ENCODE measurements at regions not wholly inside any gene's neighbourhood (a gene's known extent, or its start where the extent isn't known, plus 50 kb on each side); places are given as distances from the start of the nearest gene placed in this dataset.
"Not testable (repeated sequence)": the region's sequence is repeated elsewhere in the genome, so short reads cannot be mapped to it uniquely, and the experiment has no call there.

DNA sequence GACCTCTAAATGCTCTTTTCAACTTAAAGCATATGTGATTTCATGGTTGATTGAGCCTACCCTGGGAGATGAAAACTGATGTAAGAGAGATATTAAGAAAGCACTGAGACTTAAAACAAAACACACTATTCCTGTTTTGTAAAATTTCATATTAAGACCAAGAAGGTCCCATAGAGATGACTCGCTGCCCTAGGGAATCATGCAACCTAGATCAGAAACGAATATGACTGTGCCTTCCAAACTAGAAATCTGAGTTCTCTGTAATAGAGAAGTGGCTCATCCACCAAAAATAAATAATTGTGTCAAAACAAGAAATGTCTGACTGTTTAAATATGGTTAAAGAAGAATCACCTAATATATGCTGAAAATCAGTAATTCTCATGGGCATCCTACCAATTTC, 776.8 kb upstream of the SOX11 start:
- Histone ChIP-seq H3K79me2 (ENCODE audit: insufficient read depth, low read length) (no peaks in the 10 kb centered on the region), H3K4me2 (ENCODE audit: low read depth, low read length, poor library complexity, severe bottlenecking) (no peak overlapping the region), H4K20me1 (ENCODE audit: insufficient read depth, low read length, poor library complexity, severe bottlenecking) (no peaks in the 10 kb centered on the region), H3K36me3 (ENCODE audit: insufficient read depth, low read length) (no peaks in the 10 kb centered on the region), H3K4me3 (ENCODE audit: low read length, poor library complexity, severe bottlenecking) (no peak overlapping the region), H3K9me3 (ENCODE audit: insufficient read depth, low read depth, low read length) (no peaks in the 10 kb centered on the region), H3K4me1 (ENCODE audit: insufficient read depth, low read length, poor library complexity, severe bottlenecking) (no peaks in the 10 kb centered on the region), H2AFZ (ENCODE audit: low read length) (no peak overlapping the region), H3F3A (ENCODE audit: low read depth) (no peaks in the 10 kb centered on the region), H3K27me3 (ENCODE audit: insufficient read depth, low read length, poor library complexity, severe bottlenecking) (no peaks in the 10 kb centered on the region), H3K9me2 (replicated peaks; ENCODE audit: low read depth, low read length) (no peaks in the 10 kb centered on the region), H3K9ac (ENCODE audit: low read depth, low read length, poor library complexity, severe bottlenecking) (no peak overlapping the region)
- no peak for TF ChIP-seq EZH2phosphoT487 (IDR thresholded peaks at IDR 0.05; ENCODE audit: borderline replicate concordance)

GRCh38 chr2:4916094-4916493, 776.1 kb upstream of the SOX11 start:
- Histone ChIP-seq H3K9me2 (replicated peaks; ENCODE audit: low read depth, low read length) (no peaks in the 10 kb centered on the region), H3K4me1 (ENCODE audit: insufficient read depth, low read length, poor library complexity, severe bottlenecking) (no peaks in the 10 kb centered on the region), H3K9ac (ENCODE audit: low read depth, low read length, poor library complexity, severe bottlenecking) (no peak overlapping the region), H3K36me3 (ENCODE audit: insufficient read depth, low read length) (no peaks in the 10 kb centered on the region), H3K79me2 (ENCODE audit: insufficient read depth, low read length) (no peaks in the 10 kb centered on the region), H3K9me3 (ENCODE audit: insufficient read depth, low read depth, low read length) (no peaks in the 10 kb centered on the region), H4K20me1 (ENCODE audit: insufficient read depth, low read length, poor library complexity, severe bottlenecking) (no peaks in the 10 kb centered on the region), H3K4me2 (ENCODE audit: low read depth, low read length, poor library complexity, severe bottlenecking) (no peak overlapping the region), H3F3A (ENCODE audit: low read depth) (no peaks in the 10 kb centered on the region), H3K4me3 (ENCODE audit: low read length, poor library complexity, severe bottlenecking) (no peak overlapping the region), H2AFZ (ENCODE audit: low read length) (no peak overlapping the region), H3K27me3 (ENCODE audit: insufficient read depth, low read length, poor library complexity, severe bottlenecking) (no peaks in the 10 kb centered on the region)
- TF ChIP-seq, protein P1, sequence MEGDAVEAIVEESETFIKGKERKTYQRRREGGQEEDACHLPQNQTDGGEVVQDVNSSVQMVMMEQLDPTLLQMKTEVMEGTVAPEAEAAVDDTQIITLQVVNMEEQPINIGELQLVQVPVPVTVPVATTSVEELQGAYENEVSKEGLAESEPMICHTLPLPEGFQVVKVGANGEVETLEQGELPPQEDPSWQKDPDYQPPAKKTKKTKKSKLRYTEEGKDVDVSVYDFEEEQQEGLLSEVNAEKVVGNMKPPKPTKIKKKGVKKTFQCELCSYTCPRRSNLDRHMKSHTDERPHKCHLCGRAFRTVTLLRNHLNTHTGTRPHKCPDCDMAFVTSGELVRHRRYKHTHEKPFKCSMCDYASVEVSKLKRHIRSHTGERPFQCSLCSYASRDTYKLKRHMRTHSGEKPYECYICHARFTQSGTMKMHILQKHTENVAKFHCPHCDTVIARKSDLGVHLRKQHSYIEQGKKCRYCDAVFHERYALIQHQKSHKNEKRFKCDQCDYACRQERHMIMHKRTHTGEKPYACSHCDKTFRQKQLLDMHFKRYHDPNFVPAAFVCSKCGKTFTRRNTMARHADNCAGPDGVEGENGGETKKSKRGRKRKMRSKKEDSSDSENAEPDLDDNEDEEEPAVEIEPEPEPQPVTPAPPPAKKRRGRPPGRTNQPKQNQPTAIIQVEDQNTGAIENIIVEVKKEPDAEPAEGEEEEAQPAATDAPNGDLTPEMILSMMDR (conservative IDR thresholded peaks at IDR 0.05; ENCODE audit: low read length) = no peak
- TF ChIP-seq EZH2phosphoT487 (IDR thresholded peaks at IDR 0.05; ENCODE audit: borderline replicate concordance) = no peak

DNA sequence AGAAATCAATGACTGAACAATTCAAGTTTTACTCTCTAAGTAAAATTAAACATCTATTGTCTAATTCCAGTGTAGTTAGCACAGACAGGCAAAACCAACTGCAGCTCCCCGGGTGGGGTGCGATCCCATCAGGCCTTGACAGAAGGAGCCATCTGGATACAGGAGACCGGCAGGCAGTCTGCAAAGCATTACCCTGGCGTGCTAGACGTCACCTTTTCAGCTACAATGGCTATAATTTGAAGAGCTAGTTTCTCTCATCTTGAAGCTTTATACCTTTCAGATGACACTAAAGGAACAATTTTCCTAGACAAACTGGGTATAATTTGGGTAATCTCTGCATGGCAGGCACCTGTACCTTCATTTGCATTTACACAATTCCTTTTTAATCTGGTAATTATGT, 761.5 kb upstream of the SOX11 start:
- Histone ChIP-seq H3F3A (ENCODE audit: low read depth) (no peaks in the 10 kb centered on the region), H3K36me3 (ENCODE audit: insufficient read depth, low read length) (no peaks in the 10 kb centered on the region), H3K79me2 (ENCODE audit: insufficient read depth, low read length) (no peaks in the 10 kb centered on the region), H4K20me1 (ENCODE audit: insufficient read depth, low read length, poor library complexity, severe bottlenecking) (no peaks in the 10 kb centered on the region), H2AFZ (ENCODE audit: low read length) (no peak overlapping the region), H3K4me3 (ENCODE audit: low read length, poor library complexity, severe bottlenecking) (no peak overlapping the region), H3K4me2 (ENCODE audit: low read depth, low read length, poor library complexity, severe bottlenecking) (no peak overlapping the region), H3K4me1 (ENCODE audit: insufficient read depth, low read length, poor library complexity, severe bottlenecking) (no peaks in the 10 kb centered on the region), H3K27me3 (ENCODE audit: insufficient read depth, low read length, poor library complexity, severe bottlenecking) (no peaks in the 10 kb centered on the region), H3K9me3 (ENCODE audit: insufficient read depth, low read depth, low read length) (no peaks in the 10 kb centered on the region), H3K9ac (ENCODE audit: low read depth, low read length, poor library complexity, severe bottlenecking) (no peak overlapping the region), H3K9me2 (replicated peaks; ENCODE audit: low read depth, low read length) (no peaks in the 10 kb centered on the region)
- no peak for TF ChIP-seq EZH2phosphoT487 (IDR thresholded peaks at IDR 0.05; ENCODE audit: borderline replicate concordance)
- TF ChIP-seq, protein P1 (conservative IDR thresholded peaks at IDR 0.05; ENCODE audit: low read length) = no peak

GRCh38 chr2:4931721-4932365, 760.3 kb upstream of the SOX11 start:
- H3K4me2 ChIP-seq (ENCODE audit: low read depth, low read length, poor library complexity, severe bottlenecking) = no peak overlapping the region
- no peaks in the 10 kb centered on the region for H3K27me3 ChIP-seq (ENCODE audit: insufficient read depth, low read length, poor library complexity, severe bottlenecking)
- no peaks in the 10 kb centered on the region for H4K20me1 ChIP-seq (ENCODE audit: insufficient read depth, low read length, poor library complexity, severe bottlenecking)
- H3K4me3 ChIP-seq (ENCODE audit: low read length, poor library complexity, severe bottlenecking) = no peak overlapping the region
- no peaks in the 10 kb centered on the region for H3K9me2 ChIP-seq (replicated peaks; ENCODE audit: low read depth, low read length)
- no peak overlapping the region for H3K9ac ChIP-seq (ENCODE audit: low read depth, low read length, poor library complexity, severe bottlenecking)
- TF ChIP-seq EZH2phosphoT487 (IDR thresholded peaks at IDR 0.05; ENCODE audit: borderline replicate concordance) = no peak
- TF ChIP-seq, protein P1 (conservative IDR thresholded peaks at IDR 0.05; ENCODE audit: low read length) = no peak
- H3K36me3 ChIP-seq (ENCODE audit: insufficient read depth, low read length) = no peaks in the 10 kb centered on the region
- no peaks in the 10 kb centered on the region for H3K79me2 ChIP-seq (ENCODE audit: insufficient read depth, low read length)
- no peaks in the 10 kb centered on the region for H3K4me1 ChIP-seq (ENCODE audit: insufficient read depth, low read length, poor library complexity, severe bottlenecking)
- no peak overlapping the region for H2AFZ ChIP-seq (ENCODE audit: low read length)
- H3K9me3 ChIP-seq (ENCODE audit: insufficient read depth, low read depth, low read length) = no peaks in the 10 kb centered on the region
- H3F3A ChIP-seq (ENCODE audit: low read depth) = no peaks in the 10 kb centered on the region

GRCh38 chr2:4935291-4935690, 756.9 kb upstream of the SOX11 start:
- not testable (repeated sequence) for H3K4me1 ChIP-seq (ENCODE audit: insufficient read depth, low read length, poor library complexity, severe bottlenecking); H2AFZ ChIP-seq (ENCODE audit: low read length); H3K27me3 ChIP-seq (ENCODE audit: insufficient read depth, low read length, poor library complexity, severe bottlenecking); H3K36me3 ChIP-seq (ENCODE audit: insufficient read depth, low read length); H3K9me2 ChIP-seq (replicated peaks; ENCODE audit: low read depth, low read length); H3K4me3 ChIP-seq (ENCODE audit: low read length, poor library complexity, severe bottlenecking); H3K79me2 ChIP-seq (ENCODE audit: insufficient read depth, low read length); H3K4me2 ChIP-seq (ENCODE audit: low read depth, low read length, poor library complexity, severe bottlenecking); H3K9ac ChIP-seq (ENCODE audit: low read depth, low read length, poor library complexity, severe bottlenecking); H3F3A ChIP-seq (ENCODE audit: low read depth); H3K9me3 ChIP-seq (ENCODE audit: insufficient read depth, low read depth, low read length); H4K20me1 ChIP-seq (ENCODE audit: insufficient read depth, low read length, poor library complexity, severe bottlenecking)
